HG03108 (cell line): ENCODE measurements at regions not wholly inside any gene's neighbourhood (a gene's known extent, or its start where the extent isn't known, plus 50 kb on each side); places are given as distances from the start of the nearest gene placed in this dataset.

Source experiments
- ATAC-seq: cut with Tn5 transposase; IDR thresholded peaks from one replicate; pipeline ENCODE4 v1.9.1; 2021; ENCODE audit warnings: moderate library complexity; ENCODE audit not compliant: unreplicated experiment

DNA sequence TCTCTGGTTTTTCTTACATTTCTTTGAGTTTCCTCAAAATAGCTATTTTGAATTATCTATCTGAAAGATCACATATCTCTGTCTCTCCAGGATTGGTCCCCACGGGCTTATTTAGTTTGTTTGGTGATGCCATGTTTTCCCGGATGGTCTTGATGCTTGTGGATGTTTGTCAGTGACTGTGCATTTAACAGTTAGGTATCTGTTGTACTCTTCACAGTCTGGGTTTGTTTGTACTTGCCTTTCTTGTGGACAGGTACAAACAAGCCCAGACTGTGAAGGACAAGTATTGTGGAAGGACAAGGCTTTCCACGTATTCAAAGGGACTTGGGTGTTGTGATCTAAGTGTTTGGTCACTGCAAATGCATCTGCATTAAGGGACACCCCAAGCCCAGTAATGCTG lies 49.9 kb upstream of the TOP1 start:
- ATAC-seq = no peak
